CD4-positive, alpha-beta T cell treated with Interleukin-6 for 4 hours (primary cell): ENCODE measurements at regions not wholly inside any gene's neighbourhood (a gene's known extent, or its start where the extent isn't known, plus 50 kb on each side); places are given as distances from the start of the nearest gene placed in this dataset.

Source experiments
- DNase-seq: peaks from one replicate; pipeline ENCODE4 v3.0.0-alpha.2; 2020; ENCODE audit warnings: mixed read lengths

- peak; percentile 82 for DNase-seq
Measured at GRCh38 chr3:70550723-70551319, 238.4 kb upstream of the MDFIC2 start.

GRCh38 chr3:70546679-70547078 is 234.2 kb upstream of the MDFIC2 start:
- no peak for DNase-seq

- DNase-seq: no peak
Measured at GRCh38 chr3:70543493-70543892, 231.1 kb upstream of the MDFIC2 start.

GRCh38 chr3:70539908-70540307 is 227.5 kb upstream of the MDFIC2 start:
- DNase-seq: no peak

- no peak for DNase-seq
Measured at GRCh38 chr3:70532806-70533205, 220.4 kb upstream of the MDFIC2 start.

- DNase-seq: no peak
Measured at GRCh38 chr3:70531838-70532489, 219.5 kb upstream of the MDFIC2 start.

GRCh38 chr3:70531063-70531657 is 218.7 kb upstream of the MDFIC2 start:
- DNase-seq: no peak

- no peak for DNase-seq
Measured at GRCh38 chr3:70530626-70531025, 218.2 kb upstream of the MDFIC2 start.

GRCh38 chr3:70527026-70527425 is 214.6 kb upstream of the MDFIC2 start:
- no peak for DNase-seq

GRCh38 chr3:70519913-70520659 is 207.6 kb upstream of the MDFIC2 start:
- DNase-seq: no peak

GRCh38 chr3:70519026-70519425 is 206.6 kb upstream of the MDFIC2 start:
- no peak for DNase-seq

GRCh38 chr3:70518356-70518755 is 205.9 kb upstream of the MDFIC2 start:
- DNase-seq: no peak

- no peak for DNase-seq
Measured at GRCh38 chr3:70517124-70517890, 204.9 kb upstream of the MDFIC2 start.

GRCh38 chr3:70516076-70516475 is 203.6 kb upstream of the MDFIC2 start:
- DNase-seq: no peak

GRCh38 chr3:70507486-70507885 is 195.0 kb upstream of the MDFIC2 start:
- DNase-seq: no peak

- DNase-seq: no peak
Measured at GRCh38 chr3:70506775-70507174, 194.3 kb upstream of the MDFIC2 start.

- no peak for DNase-seq
Measured at GRCh38 chr3:70501561-70501960, 189.1 kb upstream of the MDFIC2 start.

GRCh38 chr3:70488816-70489215 is 176.4 kb upstream of the MDFIC2 start:
- DNase-seq: no peak

- DNase-seq: no peak
Measured at GRCh38 chr3:70488131-70488530, 175.7 kb upstream of the MDFIC2 start.

- DNase-seq: no peak
Measured at GRCh38 chr3:70486414-70487017, 174.1 kb upstream of the MDFIC2 start.

- DNase-seq: no peak
Measured at GRCh38 chr3:70476174-70476573, 163.7 kb upstream of the MDFIC2 start.
